SJCRH30 (cell line): ENCODE measurements at regions not wholly inside any gene's neighbourhood (a gene's known extent, or its start where the extent isn't known, plus 50 kb on each side); places are given as distances from the start of the nearest gene placed in this dataset.

Source experiments
- DNase-seq, 2 experiments: peaks; one replicate each; pipeline ENCODE4 v3.0.0-alpha.2; 2015 to 2020
- H3K27ac ChIP-seq: fragments of 250-450 bp; sonication (Bioruptor Pico); 2 replicates; pipeline ENCODE4 v1.5.1; 2020; ENCODE audit warnings: mild to moderate bottlenecking, moderate library complexity
- H3K27me3 ChIP-seq: fragments of 250-450 bp; sonication (Bioruptor Pico); 2 replicates; pipeline ENCODE4 v1.5.1; 2020; ENCODE audit warnings: mild to moderate bottlenecking, moderate library complexity
- H3K36me3 ChIP-seq: fragments of 250-450 bp; sonication (Bioruptor Pico); 2 replicates; pipeline ENCODE4 v1.5.1; 2020; ENCODE audit warnings: mild to moderate bottlenecking, moderate library complexity
- H3K4me1 ChIP-seq: fragments of 250-450 bp; sonication (Bioruptor Pico); 2 replicates; pipeline ENCODE4 v1.5.1; 2020; ENCODE audit warnings: mild to moderate bottlenecking, moderate library complexity
- H3K4me3 ChIP-seq: fragments of 250-450 bp; sonication (Bioruptor Pico); 2 replicates; pipeline ENCODE4 v1.5.1; 2020; ENCODE audit warnings: mild to moderate bottlenecking, moderate library complexity
- H3K9me3 ChIP-seq: fragments of 250-450 bp; sonication (Bioruptor Pico); replicated peaks from 2 replicates; pipeline ENCODE4 v1.5.1; 2020; ENCODE audit warnings: mild to moderate bottlenecking, moderate library complexity

DNA sequence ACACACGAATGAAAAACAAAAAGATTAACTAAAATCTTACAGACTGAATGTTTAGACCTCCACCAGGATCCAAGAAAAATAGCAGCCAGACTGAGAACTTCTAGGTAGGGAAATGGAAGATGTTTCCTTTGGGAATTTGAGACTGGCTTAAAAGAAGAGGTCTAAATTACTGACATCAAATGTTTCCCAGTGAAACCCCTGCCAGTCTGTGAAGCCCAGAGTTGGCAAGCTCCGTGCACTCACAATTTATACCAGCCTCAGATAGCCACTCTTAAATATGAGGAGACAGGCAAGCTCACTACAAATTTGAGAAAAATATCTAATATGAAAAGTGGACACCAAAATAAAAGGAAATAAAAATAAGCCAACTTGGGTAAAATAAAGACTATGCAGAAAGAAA, 700.5 kb upstream of the ZNF385D start:
- H3K36me3 ChIP-seq, result no peaks in the 10 kb centered on the region
- no peaks in the 10 kb centered on the region for H3K4me1 ChIP-seq
- DNase-seq, result no peak
- H3K27me3 ChIP-seq, result no peaks in the 10 kb centered on the region
- no peaks in the 10 kb centered on the region for H3K9me3 ChIP-seq
- H3K27ac ChIP-seq, result no peak overlapping the region
- no peak overlapping the region for H3K4me3 ChIP-seq

DNA sequence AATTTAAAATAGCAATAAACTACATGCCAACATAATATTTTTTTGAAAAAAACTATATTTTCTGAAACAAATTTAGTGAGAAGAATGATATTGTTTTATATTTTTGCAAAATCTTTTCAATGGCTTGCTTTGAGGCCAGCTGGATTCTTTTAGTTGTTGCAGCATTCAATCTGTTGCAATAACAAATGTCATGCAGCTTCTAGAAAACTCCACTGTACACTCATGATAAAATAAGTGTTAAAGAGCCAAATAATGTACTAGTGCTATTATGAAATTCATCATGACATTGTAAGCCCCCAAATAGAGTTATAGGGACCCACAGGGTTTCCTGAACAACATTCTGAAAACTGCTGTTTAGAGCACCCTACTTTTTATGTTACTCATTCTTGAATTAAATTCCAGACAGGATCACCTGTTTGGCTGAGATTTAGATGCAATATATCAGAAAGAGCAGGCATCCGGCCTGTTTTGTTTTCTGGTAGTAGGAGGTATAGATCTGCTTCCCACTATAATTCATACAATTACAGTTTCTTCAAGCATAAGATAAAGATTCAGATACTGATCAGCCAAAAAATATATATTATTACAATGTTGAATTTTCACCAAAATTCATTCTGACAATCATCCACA, 703.0 kb upstream of the ZNF385D start:
- Histone ChIP-seq H3K27me3 (no peaks in the 10 kb centered on the region), H3K4me1 (no peaks in the 10 kb centered on the region), H3K4me3 (no peak overlapping the region), H3K27ac (no peak overlapping the region), H3K9me3 (no peaks in the 10 kb centered on the region), H3K36me3 (no peaks in the 10 kb centered on the region)
- no peak for DNase-seq

DNA sequence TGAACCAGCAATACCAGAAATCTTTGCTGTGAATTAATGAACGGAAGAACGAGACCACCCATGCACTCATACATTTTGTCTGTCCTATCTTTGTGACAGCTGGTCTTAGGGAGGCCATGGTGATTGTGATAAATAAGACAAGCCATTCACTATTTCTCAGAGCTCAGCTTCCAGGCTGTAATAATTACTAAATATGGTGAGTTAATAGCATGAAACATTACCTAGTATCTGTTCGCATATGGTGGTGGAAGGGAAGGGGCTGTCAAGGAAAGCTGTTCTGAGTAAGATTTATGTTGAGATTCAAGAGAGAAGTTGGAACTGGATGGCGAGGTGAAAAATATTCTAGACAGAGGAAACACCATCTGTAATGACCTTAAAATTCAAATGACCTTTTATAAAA, 719.0 kb upstream of the ZNF385D start:
- no peak overlapping the region for H3K27ac ChIP-seq
- no peak overlapping the region for H3K4me3 ChIP-seq

DNA sequence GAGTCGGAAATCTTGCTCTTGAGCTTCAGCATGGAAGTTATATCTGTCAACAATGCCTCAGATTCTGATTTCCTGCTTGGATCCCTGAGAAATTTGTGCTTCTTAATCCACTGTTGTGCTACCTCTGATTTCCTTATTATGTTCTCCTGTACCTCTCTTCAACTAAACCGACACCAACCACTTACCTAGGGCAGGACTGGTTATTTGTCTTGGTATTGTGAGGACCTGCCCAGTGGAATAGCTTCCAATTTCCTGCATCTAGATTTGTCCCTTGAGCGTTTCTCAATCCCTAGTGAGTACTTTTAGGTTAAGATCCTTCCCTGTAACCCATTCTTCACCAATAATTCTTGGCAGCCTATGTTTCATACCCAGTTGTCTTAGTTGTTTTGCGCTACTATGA, 720.5 kb upstream of the ZNF385D start:
- Histone ChIP-seq H3K27ac (no peak overlapping the region), H3K4me3 (no peak overlapping the region), H3K36me3 (no peaks in the 10 kb centered on the region), H3K4me1 (peaks cover 19% of the 10 kb centered on the region), H3K27me3 (0 out of 2 replicates have a peak, but pooled peaks cover 3% of the 10 kb centered on the region), H3K9me3 (no peaks in the 10 kb centered on the region)
- no peak for DNase-seq

More for the DNA sequence above, 719.0 kb upstream of the ZNF385D start:
- DNase-seq, result peak in 1 of 2 experiments; percentile 8
- Histone ChIP-seq H3K36me3 (no peaks in the 10 kb centered on the region), H3K27me3 (0 out of 2 replicates have a peak, but pooled peaks cover 3% of the 10 kb centered on the region), H3K9me3 (no peaks in the 10 kb centered on the region), H3K4me1 (peaks cover 9% of the 10 kb centered on the region)

DNA sequence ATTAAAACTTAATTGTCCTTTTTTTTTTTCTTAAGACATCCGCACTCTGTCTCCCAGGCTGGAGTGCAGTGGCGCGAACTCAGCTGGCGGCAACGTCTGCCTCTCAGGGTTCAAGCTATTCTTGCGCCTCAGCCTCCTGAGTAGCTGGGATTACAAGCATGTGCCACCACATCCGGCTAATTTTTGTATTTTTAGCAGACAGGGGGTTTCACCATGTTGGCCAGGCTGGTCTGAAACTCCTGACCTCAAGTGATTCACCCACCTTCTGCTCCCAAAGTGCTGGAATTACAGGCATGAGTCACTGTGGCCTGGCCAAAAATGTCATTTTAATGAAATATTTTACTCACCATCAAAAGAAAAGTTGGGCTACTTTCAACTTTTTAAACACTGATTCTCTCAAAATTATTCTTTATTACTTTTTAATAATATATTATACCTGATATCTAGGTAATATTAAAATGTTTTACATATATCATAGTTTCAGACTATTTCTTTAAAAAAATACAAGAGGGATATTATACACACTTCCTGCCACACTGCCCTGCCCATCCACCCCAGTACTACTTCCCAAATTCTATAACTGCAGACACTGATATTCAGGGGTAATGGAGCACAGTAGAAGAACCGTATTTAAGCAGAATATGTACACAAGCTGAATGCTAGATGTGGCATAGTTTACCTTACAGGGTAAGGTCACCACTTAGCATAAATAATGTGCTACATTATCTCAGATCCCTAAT, 723.9 kb upstream of the ZNF385D start:
- DNase-seq, result peak; percentile 62 to 63

DNA sequence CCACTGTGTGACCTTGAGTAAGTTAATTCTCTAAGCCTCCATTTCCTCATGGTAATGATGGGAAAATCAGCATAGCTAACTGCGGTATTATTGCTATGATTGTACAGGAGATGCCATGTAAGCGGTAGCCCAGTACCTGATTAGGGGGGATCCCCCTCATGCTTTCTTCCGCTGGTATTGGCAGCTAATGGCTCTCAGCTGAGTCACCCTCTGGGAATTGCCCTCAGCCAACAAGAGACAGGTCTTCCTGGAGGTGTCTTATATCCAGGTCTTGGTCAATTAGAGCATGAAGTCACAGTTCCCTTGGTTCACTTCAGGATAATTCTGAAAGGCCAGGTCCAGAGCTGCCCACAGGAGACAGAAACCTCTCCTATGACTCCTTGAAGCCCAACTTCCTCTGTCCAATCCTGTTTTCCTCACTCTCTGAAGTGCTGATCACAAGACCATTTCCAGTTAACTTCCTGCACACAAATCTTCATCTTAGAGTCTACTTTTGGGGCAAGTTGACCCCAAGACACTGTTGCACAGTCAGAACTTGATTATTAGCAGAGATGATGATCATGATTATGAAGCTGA, 724.7 kb upstream of the ZNF385D start:
- peak; percentile 11 to 20 for DNase-seq
- H3K4me1 ChIP-seq, result peaks cover 19% of the 10 kb centered on the region

More for the DNA sequence above, 723.9 kb upstream of the ZNF385D start:
- H3K4me3 ChIP-seq, result no peak overlapping the region
- H3K27ac ChIP-seq, result peak overlapping the region; percentile 39
- H3K36me3 ChIP-seq, result no peaks in the 10 kb centered on the region
- no peaks in the 10 kb centered on the region for H3K9me3 ChIP-seq
- 0 out of 2 replicates have a peak, but pooled peaks cover 2% of the 10 kb centered on the region for H3K27me3 ChIP-seq
- peaks cover 19% of the 10 kb centered on the region for H3K4me1 ChIP-seq

DNA sequence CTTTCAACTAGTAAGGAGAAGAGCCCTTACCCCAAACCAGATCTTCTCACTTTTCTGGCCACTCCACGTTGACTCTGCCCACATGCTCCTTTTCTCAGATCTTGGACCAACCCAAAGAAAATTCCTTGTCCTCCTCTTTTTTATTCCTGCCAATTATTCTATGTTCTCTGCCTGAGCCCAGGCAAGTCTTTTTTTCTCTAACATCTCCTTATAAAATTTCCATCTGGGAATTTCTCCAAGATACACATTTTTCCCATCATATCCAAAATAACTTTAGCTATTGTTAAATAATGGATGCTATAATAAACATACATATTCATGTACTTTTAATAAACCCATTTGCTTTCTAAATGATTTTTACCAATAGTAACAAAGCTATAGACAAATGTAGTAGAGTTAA, 726.0 kb upstream of the ZNF385D start:
- DNase-seq, result no peak
- H3K27me3 ChIP-seq, result no peaks in the 10 kb centered on the region

More for the DNA sequence above, 724.7 kb upstream of the ZNF385D start:
- no peaks in the 10 kb centered on the region for H3K27me3 ChIP-seq
- no peaks in the 10 kb centered on the region for H3K9me3 ChIP-seq
- no peaks in the 10 kb centered on the region for H3K36me3 ChIP-seq
- peak overlapping the region; percentile 39 for H3K27ac ChIP-seq
- H3K4me3 ChIP-seq, result no peak overlapping the region

DNA sequence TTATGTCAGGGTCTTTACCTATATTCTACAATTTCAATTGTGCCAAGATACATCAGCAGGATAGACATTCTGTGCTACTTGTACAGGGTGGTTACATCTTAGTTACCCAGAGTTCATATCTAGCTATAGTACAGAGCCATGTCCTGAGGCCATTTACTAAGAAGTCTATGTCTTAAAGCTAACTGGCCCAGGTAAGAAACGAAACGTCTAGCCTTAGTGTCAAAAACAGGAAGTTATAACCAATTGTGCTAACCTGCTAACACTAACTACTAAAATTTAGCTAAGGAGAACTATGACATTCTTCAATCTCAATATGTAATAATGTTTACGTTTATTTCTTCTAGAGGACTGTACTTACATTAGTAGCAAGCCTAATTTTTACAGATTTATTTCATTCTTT, 717.2 kb upstream of the UBE2E2 start:
- H3K27ac ChIP-seq, result no peak overlapping the region
- no peaks in the 10 kb centered on the region for H3K36me3 ChIP-seq
- no peaks in the 10 kb centered on the region for H3K9me3 ChIP-seq
- no peak overlapping the region for H3K4me3 ChIP-seq
- no peaks in the 10 kb centered on the region for H3K27me3 ChIP-seq
- H3K4me1 ChIP-seq, result no peaks in the 10 kb centered on the region
- DNase-seq, result no peak

More for the DNA sequence above, 726.0 kb upstream of the ZNF385D start:
- no peaks in the 10 kb centered on the region for H3K9me3 ChIP-seq
- no peaks in the 10 kb centered on the region for H3K36me3 ChIP-seq
- H3K4me1 ChIP-seq, result peaks cover 19% of the 10 kb centered on the region
- no peak overlapping the region for H3K4me3 ChIP-seq
- no peak overlapping the region for H3K27ac ChIP-seq

DNA sequence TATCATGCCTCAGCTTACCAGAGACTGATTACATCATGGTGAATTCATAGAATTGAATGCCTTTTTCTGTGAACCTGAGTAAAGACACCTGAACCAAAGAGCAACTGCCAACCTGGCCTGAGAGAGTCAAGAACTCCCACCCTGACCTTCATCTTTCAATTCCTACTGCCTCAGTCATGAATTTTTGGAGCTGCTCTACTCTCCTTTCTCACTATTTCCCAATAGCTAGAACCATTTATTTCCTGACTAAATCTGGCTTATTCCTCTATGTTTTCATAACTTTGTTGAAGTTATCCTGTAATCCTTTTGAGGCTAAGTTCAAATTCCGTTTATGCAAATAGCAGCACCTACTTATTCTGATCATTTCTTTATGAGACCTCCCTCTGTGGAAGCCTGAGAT, 712.4 kb upstream of the UBE2E2 start:
- no peak overlapping the region for H3K4me3 ChIP-seq
- H3K9me3 ChIP-seq, result no peaks in the 10 kb centered on the region
- H3K27me3 ChIP-seq, result no peaks in the 10 kb centered on the region
- no peak overlapping the region for H3K27ac ChIP-seq
- no peak for DNase-seq
- H3K4me1 ChIP-seq, result no peaks in the 10 kb centered on the region
- no peaks in the 10 kb centered on the region for H3K36me3 ChIP-seq

DNA sequence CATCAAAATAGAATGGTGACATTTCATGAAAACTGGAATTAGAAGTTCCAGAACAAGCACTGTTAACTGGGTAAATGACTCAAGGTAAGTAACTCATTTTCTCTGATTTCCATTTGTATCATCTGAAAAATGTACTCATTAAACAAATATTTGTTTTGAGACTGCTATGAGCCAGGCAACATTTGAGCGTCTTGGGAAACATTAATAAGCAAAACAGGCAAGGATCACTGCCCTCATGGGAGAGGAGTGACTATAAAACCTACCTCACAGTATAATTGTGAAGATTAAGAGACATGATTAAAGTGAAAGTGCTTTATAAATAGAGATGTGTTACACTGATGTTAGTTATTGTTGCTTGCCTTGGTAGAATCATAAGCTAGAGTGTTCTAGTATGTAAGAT, 711.8 kb upstream of the UBE2E2 start:
- no peak for DNase-seq
- Histone ChIP-seq H3K4me1 (no peaks in the 10 kb centered on the region), H3K27me3 (no peaks in the 10 kb centered on the region), H3K9me3 (no peaks in the 10 kb centered on the region), H3K36me3 (no peaks in the 10 kb centered on the region), H3K4me3 (no peak overlapping the region), H3K27ac (no peak overlapping the region)

DNA sequence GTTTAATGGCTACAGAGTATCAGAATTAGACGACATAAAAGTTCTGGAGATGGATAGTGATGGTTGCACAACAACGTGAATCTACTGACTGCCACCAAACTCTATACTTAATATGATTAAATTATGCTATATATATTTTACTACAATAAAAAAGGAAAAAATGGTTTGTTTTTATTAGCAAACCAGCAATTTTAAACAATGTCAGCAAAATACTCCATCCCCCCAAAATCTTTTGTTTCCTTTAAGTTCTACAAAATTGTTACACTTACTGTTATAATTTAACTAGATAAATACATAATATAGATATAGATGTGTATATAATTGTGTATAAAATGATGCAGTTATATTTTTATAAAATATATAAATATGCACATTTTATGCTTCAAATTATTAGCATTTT, 710.8 kb upstream of the UBE2E2 start:
- no peak overlapping the region for H3K4me3 ChIP-seq
- no peak for DNase-seq
- no peak overlapping the region for H3K27ac ChIP-seq
- H3K9me3 ChIP-seq, result no peaks in the 10 kb centered on the region
- H3K27me3 ChIP-seq, result no peaks in the 10 kb centered on the region
- no peaks in the 10 kb centered on the region for H3K4me1 ChIP-seq
- H3K36me3 ChIP-seq, result no peaks in the 10 kb centered on the region

DNA sequence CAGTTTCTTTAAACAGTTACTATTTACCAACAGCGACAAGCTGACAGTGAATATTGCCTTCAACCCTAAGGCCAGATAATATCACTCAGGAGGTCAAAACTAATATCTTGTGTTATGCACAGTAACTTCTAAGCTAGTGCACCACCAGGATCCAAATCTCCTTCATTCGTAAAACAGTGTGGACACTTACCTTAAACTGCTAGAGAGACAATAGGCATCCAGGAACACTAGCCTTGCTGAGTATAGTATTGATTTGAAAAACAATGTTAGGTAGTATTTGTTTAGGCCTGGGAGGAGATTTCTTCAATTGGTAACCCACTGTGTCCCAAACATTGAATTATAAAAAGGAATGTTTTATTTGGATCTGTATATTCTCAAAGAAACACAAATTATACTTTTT, 707.9 kb upstream of the UBE2E2 start:
- H3K27ac ChIP-seq, result no peak overlapping the region
- H3K36me3 ChIP-seq, result no peaks in the 10 kb centered on the region
- H3K27me3 ChIP-seq, result no peaks in the 10 kb centered on the region
- H3K4me1 ChIP-seq, result no peaks in the 10 kb centered on the region
- H3K4me3 ChIP-seq, result no peak overlapping the region
- no peak for DNase-seq
- no peaks in the 10 kb centered on the region for H3K9me3 ChIP-seq

DNA sequence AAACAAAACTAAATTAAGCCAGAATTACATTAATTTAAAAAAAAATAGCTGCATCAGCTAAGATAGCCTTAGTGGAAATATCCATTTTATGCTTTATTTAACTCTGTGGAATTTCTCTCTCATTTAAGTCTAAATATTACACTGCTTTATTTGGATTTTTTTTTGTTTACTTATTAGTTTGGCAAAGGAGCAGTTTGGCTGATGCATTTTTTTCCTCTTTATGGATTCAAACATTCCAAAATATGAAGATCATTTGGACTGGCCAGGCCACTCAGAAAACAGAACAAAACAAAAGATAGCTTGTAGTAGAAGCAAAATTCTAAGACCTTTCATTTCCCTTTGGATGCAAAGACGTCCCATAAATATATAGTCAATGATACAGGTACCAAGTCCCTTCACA, 707.3 kb upstream of the UBE2E2 start:
- H3K4me1 ChIP-seq, result no peaks in the 10 kb centered on the region
- no peaks in the 10 kb centered on the region for H3K9me3 ChIP-seq
- no peak for DNase-seq
- H3K4me3 ChIP-seq, result no peak overlapping the region
- H3K27ac ChIP-seq, result no peak overlapping the region
- no peaks in the 10 kb centered on the region for H3K27me3 ChIP-seq
- no peaks in the 10 kb centered on the region for H3K36me3 ChIP-seq

DNA sequence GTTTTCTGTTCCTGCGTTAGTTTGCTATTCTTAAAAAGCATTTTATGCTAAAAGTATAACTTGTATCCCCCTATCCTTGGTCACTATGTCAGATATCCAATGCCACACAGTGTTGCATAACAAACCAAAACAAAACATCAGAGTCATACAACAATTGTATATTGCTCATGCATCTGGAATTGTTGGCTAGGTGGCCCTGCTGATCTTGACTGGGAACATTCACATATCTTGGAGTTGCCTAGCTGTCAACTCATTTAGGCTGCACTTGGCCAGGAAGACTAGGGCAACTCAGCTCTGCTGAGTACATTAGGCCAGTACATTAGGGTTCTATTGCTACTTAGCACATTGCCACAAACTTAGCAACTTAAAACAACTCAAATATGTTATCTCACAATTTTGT, 706.5 kb upstream of the UBE2E2 start:
- Histone ChIP-seq H3K4me3 (no peak overlapping the region), H3K27ac (no peak overlapping the region), H3K4me1 (no peaks in the 10 kb centered on the region), H3K27me3 (no peaks in the 10 kb centered on the region), H3K36me3 (no peaks in the 10 kb centered on the region), H3K9me3 (no peaks in the 10 kb centered on the region)
- no peak for DNase-seq

DNA sequence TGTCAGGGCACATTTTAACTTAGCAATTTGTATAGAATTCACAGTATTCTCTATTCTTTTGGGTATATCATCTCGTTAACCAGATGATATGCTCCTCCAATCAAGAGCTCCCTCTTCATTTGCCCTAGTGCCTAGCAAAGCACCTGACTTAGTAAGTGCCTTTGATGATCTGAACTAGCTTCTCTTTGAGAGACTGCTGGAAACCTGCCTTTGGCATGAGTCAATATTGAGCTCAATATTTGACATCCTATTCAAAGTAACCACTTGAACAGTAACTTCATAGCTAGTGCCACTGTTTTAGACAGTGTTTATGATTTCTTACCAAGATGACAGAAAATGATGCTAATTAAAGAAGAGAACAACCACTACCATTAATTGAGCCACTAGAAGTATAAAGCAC, 696.3 kb upstream of the UBE2E2 start:
- Histone ChIP-seq H3K4me3 (no peak overlapping the region), H3K4me1 (no peaks in the 10 kb centered on the region), H3K27me3 (no peaks in the 10 kb centered on the region), H3K27ac (no peak overlapping the region), H3K36me3 (no peaks in the 10 kb centered on the region), H3K9me3 (no peaks in the 10 kb centered on the region)
- DNase-seq, result no peak
